ENCODE measurements at regions not wholly inside any gene's neighbourhood (a gene's known extent, or its start where the extent isn't known, plus 50 kb on each side); places are given as distances from the start of the nearest gene placed in this dataset.

- 81 to 94% methylated on average over 4 to 8 of the region's 8 CpGs for WGBS, 2 donors (ENCODE audit: low coverage in 1 of 2)
- Histone ChIP-seq H3K27ac (no peak overlapping the region), H3K4me3 (no peak overlapping the region), H3K9me3 (no peaks in the 10 kb centered on the region), H3K4me1 (no peaks in the 10 kb centered on the region), H3K36me3 (no peaks in the 10 kb centered on the region), H3K27me3 (no peaks in the 10 kb centered on the region)
- no peak for ATAC-seq
- TF ChIP-seq EP300 (IDR thresholded peaks at IDR 0.05) (no peak), POLR2AphosphoS5 (IDR thresholded peaks at IDR 0.05) (no peak), CTCF (IDR thresholded peaks at IDR 0.05) (no peak)
Observed at GRCh38 chr4:188821500-188821899, 682.3 kb downstream of the TRIML1 start.

DNA sequence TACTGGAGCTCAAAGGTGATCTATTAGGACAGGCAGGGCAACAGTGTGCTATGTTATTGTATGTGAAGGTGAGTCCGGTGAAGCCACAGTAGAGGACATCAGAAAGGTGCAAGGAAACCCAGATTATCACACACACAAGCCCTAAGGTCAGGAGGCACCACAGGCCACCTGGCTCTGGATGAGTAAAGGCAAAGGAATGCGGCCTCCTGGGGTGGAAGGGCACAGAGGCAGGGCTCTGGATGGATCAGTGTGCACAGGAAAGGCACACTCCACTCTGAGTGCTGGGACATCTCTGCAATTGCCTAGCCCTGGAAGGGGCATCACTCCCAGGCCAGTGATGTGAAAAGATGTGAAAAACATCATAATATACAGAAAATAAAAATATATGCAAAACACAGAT is 683.5 kb downstream of the TRIML1 start:
- no peak overlapping the region for H3K4me3 ChIP-seq
- no peak overlapping the region for H3K27ac ChIP-seq
- no peak for ATAC-seq
- TF ChIP-seq CTCF (IDR thresholded peaks at IDR 0.05) (no peak), POLR2A (IDR thresholded peaks at IDR 0.05) (no peak), EP300 (IDR thresholded peaks at IDR 0.05) (no peak), POLR2AphosphoS5 (IDR thresholded peaks at IDR 0.05) (no peak)
- no peaks in the 10 kb centered on the region for H3K9me3 ChIP-seq
- 88% methylated on average over 2 of the region's 2 CpGs; no CpG with 5 or more reads in 1 of the 2 donors for WGBS, 2 donors (ENCODE audit: low coverage in 1 of 2)
- H3K4me1 ChIP-seq: no peaks in the 10 kb centered on the region
- H3K27me3 ChIP-seq: no peaks in the 10 kb centered on the region
- no peaks in the 10 kb centered on the region for H3K36me3 ChIP-seq

- Histone ChIP-seq H3K36me3 (no peaks in the 10 kb centered on the region), H3K9me3 (no peaks in the 10 kb centered on the region), H3K4me1 (no peaks in the 10 kb centered on the region), H3K4me3 (no peak overlapping the region), H3K27ac (no peak overlapping the region), H3K27me3 (no peaks in the 10 kb centered on the region)
- TF ChIP-seq CTCF (IDR thresholded peaks at IDR 0.05) (no peak), POLR2AphosphoS5 (IDR thresholded peaks at IDR 0.05) (no peak), POLR2A (IDR thresholded peaks at IDR 0.05) (no peak), EP300 (IDR thresholded peaks at IDR 0.05) (no peak)
- ATAC-seq: no peak
- 92 to 98% methylated on average over 5 to 16 of the region's 17 CpGs for WGBS, 2 donors (ENCODE audit: low coverage in 1 of 2)
Observed at GRCh38 chr4:188824553-188824952, 685.3 kb downstream of the TRIML1 start.

DNA sequence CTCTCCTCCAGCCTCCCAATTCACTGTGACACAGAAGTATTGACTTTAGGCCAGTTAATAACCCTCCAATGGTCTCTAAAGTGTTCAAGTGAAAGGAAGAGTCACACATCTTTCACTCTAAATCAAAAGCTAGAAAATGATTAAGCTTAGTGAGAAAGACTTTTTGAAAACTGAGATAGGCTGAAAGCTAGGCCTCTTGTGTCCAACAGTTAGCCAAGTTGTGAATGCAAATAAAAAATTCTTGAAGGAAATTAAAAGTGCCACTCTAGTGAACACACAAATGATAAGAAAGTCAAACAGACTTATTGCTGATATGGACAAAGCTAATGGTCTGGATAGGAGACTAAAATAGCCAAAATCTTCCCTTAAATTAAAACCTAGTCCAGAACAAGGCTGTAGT is 687.2 kb downstream of the TRIML1 start:
- Histone ChIP-seq H3K27me3 (no peaks in the 10 kb centered on the region), H3K36me3 (no peaks in the 10 kb centered on the region), H3K9me3 (no peaks in the 10 kb centered on the region), H3K4me1 (no peaks in the 10 kb centered on the region), H3K4me3 (no peak overlapping the region), H3K27ac (no peak overlapping the region)
- no peak for ATAC-seq
- TF ChIP-seq POLR2AphosphoS5 (IDR thresholded peaks at IDR 0.05) (no peak), POLR2A (IDR thresholded peaks at IDR 0.05) (no peak), EP300 (IDR thresholded peaks at IDR 0.05) (no peak), CTCF (IDR thresholded peaks at IDR 0.05) (no peak)

DNA sequence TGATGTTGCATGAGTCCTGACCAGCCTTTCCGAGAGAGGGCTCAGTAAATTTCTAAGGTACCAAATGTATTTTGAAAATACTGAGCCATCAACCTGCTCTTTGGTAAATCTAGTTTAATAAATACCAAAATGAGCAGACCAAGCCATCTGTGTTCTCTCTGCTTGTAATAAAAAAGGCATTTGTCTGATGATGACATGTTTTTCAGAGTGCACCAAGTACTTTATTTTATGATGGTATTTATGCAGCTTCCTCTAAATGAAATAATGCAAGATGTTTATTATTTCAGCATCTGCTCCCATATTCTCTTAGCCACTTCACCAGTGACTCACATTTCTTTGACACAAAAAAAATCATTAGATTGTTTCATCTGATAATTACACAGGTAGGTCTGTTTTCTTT is 700.5 kb downstream of the TRIML1 start:
- no peak for ATAC-seq
- H3K4me3 ChIP-seq: no peak overlapping the region
- H3K27me3 ChIP-seq: no peaks in the 10 kb centered on the region
- WGBS, 2 donors (ENCODE audit: low coverage in 1 of 2): 54 to 57% methylated on average over 1 of the region's 1 CpG
- no peaks in the 10 kb centered on the region for H3K9me3 ChIP-seq
- TF ChIP-seq POLR2A (IDR thresholded peaks at IDR 0.05) (no peak), EP300 (IDR thresholded peaks at IDR 0.05) (no peak)
- no peaks in the 10 kb centered on the region for H3K4me1 ChIP-seq
- no peaks in the 10 kb centered on the region for H3K36me3 ChIP-seq
- no peak overlapping the region for H3K27ac ChIP-seq

DNA sequence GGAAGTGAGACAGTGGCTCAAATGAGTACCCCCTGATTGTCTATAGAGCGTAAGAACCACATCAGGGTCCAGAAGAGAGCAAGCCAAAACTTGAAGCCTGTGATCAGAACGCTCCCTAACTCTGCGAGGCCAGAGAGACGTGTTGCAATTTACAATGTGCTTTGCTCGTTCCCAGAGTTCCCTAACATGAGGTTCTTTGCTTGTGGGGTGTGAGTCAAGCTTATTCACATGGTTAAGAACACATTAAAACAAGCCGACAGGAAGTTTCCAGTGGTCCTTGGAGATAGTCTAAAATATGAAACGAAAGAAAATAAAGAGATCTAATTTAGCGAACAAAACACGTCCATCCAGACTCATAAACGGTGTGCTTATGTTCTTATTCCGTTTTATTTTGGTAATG is 702.3 kb downstream of the TRIML1 start:
- Histone ChIP-seq H3K27ac (no peak overlapping the region), H3K4me1 (no peaks in the 10 kb centered on the region), H3K36me3 (no peaks in the 10 kb centered on the region), H3K27me3 (no peaks in the 10 kb centered on the region), H3K4me3 (no peak overlapping the region), H3K9me3 (no peaks in the 10 kb centered on the region)
- TF ChIP-seq CTCF (IDR thresholded peaks at IDR 0.05) (no peak), EP300 (IDR thresholded peaks at IDR 0.05) (no peak), POLR2A (IDR thresholded peaks at IDR 0.05) (no peak), POLR2AphosphoS5 (IDR thresholded peaks at IDR 0.05) (no peak)
- no peak for ATAC-seq
- 79 to 80% methylated on average over 8 to 9 of the region's 11 CpGs for WGBS, 2 donors (ENCODE audit: low coverage in 1 of 2)

All from gastroesophageal sphincter (tissue), 4 donors.